PC-9 (cell line): ENCODE measurements at regions not wholly inside any gene's neighbourhood (a gene's known extent, or its start where the extent isn't known, plus 50 kb on each side); places are given as distances from the start of the nearest gene placed in this dataset.

ENCODE experiments used
- BruUV-seq: library from RNA; stranded (reverse); fragments of 400-500 nt; replicated peaks from 2 replicates; lab custom pipeline; 2021; lab: Mats Ljungman, UMichigan
- CTCF ChIA-PET: fragments of 300-600 bp; sonication (Branson Sonifier 250); formaldehyde crosslinking; loops from one replicate; lab custom pipeline; 2022; ENCODE audit warnings: antibody characterized with exemption; lab: Charles Lee
- POLR2A ChIA-PET: fragments of 300-600 bp; sonication (Branson Sonifier 250); formaldehyde crosslinking; loops from one replicate; lab custom pipeline; 2022; ENCODE audit warnings: antibody characterized with exemption; ENCODE audit not compliant: unreplicated experiment; lab: Charles Lee
- DNase-seq, 2 experiments: peaks; one replicate each; pipeline versions ENCODE4 v3.0.0 to v3.0.0-alpha.2; 2015 to 2022; ENCODE audit warnings: mixed read lengths in 1 of 2
- H2AFZ ChIP-seq: fragments of 200-600 bp; sonication (generic); 2 replicates; pipeline ENCODE4 v1.8.1; 2017; ENCODE audit warnings: antibody characterized with exemption
- H3F3A ChIP-seq: fragments of 200-600 bp; sonication (generic); 2 replicates; pipeline ENCODE4 v1.8.1; 2017; ENCODE audit warnings: antibody characterized with exemption, mild to moderate bottlenecking, low read depth; ENCODE audit not compliant: insufficient read depth
- H3K27ac ChIP-seq: fragments of 200-600 bp; sonication (generic); 2 replicates; pipeline ENCODE4 v1.6.1; 2016; ENCODE audit warnings: mixed run types
- H3K27me3 ChIP-seq: fragments of 200-600 bp; sonication (generic); 2 replicates; pipeline ENCODE4 v1.6.1; 2016; ENCODE audit warnings: low read depth, mixed run types; ENCODE audit not compliant: insufficient read depth
- H3K36me3 ChIP-seq: fragments of 200-600 bp; sonication (generic); 2 replicates; pipeline ENCODE4 v1.6.1; 2016; ENCODE audit warnings: low read depth, mixed run types
- H3K4me1 ChIP-seq: fragments of 200-600 bp; sonication (generic); replicated peaks from 2 replicates; pipeline ENCODE4 v1.6.1; 2016; ENCODE audit warnings: mixed run types; ENCODE audit not compliant: insufficient read depth
- H3K4me2 ChIP-seq: fragments of 200-600 bp; sonication (generic); 2 replicates; pipeline ENCODE4 v1.6.1; 2017; ENCODE audit warnings: mixed run types
- H3K4me3 ChIP-seq: fragments of 200-600 bp; sonication (generic); 2 replicates; pipeline ENCODE4 v1.6.1; 2016; ENCODE audit warnings: mixed run types
- H3K79me2 ChIP-seq: fragments of 200-600 bp; sonication (generic); 2 replicates; pipeline ENCODE4 v1.6.1; 2017; ENCODE audit warnings: low read depth, mixed run types
- H3K9me2 ChIP-seq: fragments of 200-600 bp; sonication (generic); 2 replicates; pipeline ENCODE4 v1.8.1; 2017; ENCODE audit warnings: mild to moderate bottlenecking; ENCODE audit not compliant: insufficient read depth
- H3K9me3 ChIP-seq: fragments of 200-600 bp; sonication (generic); 2 replicates; pipeline ENCODE4 v1.8.1; 2016; ENCODE audit warnings: low read depth; ENCODE audit not compliant: insufficient read depth
- H4K20me1 ChIP-seq: fragments of 200-600 bp; sonication (generic); 2 replicates; pipeline ENCODE4 v1.8.1; 2017; ENCODE audit not compliant: insufficient read depth
- EZH2 ChIP-seq: fragments of 200-600 bp; sonication (generic); IDR thresholded peaks from 2 replicates; pipeline ENCODE4 v1.8.0; 2017; ENCODE audit warnings: antibody characterized with exemption, low read depth
- intact Hi-C: fragments of 100-400 bp; cut with micrococcal nuclease; formaldehyde crosslinking; loops from one replicate; pipeline ENCODE4 v1.10.0; 2022; ENCODE audit not compliant: unreplicated experiment
- TF ChIP-seq, protein P1 (sequence below): fragments of 200-600 bp; sonication (generic); conservative IDR thresholded peaks from 2 replicates; pipeline ENCODE4 v1.6.1; 2017; ENCODE audit warnings: mixed run types, antibody characterized with exemption, mild to moderate bottlenecking, moderate library complexity

DNA sequence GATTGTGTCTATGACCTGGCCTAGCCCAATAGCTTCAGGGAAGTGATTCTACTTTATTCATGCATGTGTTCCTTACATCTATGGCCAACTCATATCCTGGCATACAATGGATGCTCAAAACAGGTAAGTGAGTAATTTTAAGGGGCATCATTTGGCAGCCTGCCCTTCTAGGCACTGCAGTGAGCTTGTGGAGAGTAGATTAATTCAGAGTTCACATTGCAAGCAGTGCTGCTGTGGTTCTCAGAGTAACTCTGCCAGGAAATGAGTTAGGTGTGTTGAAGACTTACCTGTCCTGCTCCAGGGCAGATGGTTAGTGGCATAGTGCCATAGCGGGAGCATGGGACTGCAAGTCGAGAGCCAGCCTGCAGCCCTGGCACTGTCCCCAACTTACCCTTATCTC, 158.0 kb downstream of the SCP2D1 start:
- Histone ChIP-seq H3K27ac (no peak overlapping the region), H3K4me3 (no peak overlapping the region), H3K36me3 (no peaks in the 10 kb centered on the region), H3K9me2 (no peaks in the 10 kb centered on the region), H3K4me1 (no peaks in the 10 kb centered on the region), H3K79me2 (no peaks in the 10 kb centered on the region), H2AFZ (no peak overlapping the region), H3K4me2 (no peak overlapping the region), H3K9me3 (no peaks in the 10 kb centered on the region), H4K20me1 (no peaks in the 10 kb centered on the region), H3F3A (no peaks in the 10 kb centered on the region), H3K27me3 (no peaks in the 10 kb centered on the region)
- POLR2A ChIA-PET, result no interaction called here
- BruUV-seq, result no TSS peak
- no peak for DNase-seq
- TF ChIP-seq, protein P1, sequence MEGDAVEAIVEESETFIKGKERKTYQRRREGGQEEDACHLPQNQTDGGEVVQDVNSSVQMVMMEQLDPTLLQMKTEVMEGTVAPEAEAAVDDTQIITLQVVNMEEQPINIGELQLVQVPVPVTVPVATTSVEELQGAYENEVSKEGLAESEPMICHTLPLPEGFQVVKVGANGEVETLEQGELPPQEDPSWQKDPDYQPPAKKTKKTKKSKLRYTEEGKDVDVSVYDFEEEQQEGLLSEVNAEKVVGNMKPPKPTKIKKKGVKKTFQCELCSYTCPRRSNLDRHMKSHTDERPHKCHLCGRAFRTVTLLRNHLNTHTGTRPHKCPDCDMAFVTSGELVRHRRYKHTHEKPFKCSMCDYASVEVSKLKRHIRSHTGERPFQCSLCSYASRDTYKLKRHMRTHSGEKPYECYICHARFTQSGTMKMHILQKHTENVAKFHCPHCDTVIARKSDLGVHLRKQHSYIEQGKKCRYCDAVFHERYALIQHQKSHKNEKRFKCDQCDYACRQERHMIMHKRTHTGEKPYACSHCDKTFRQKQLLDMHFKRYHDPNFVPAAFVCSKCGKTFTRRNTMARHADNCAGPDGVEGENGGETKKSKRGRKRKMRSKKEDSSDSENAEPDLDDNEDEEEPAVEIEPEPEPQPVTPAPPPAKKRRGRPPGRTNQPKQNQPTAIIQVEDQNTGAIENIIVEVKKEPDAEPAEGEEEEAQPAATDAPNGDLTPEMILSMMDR, result no peak
- no peak for TF ChIP-seq EZH2
- intact Hi-C loops, result no loop called here
- CTCF ChIA-PET, result no interaction called here

GRCh38 chr20:18972251-18972876, 158.8 kb downstream of the SCP2D1 start:
- Histone ChIP-seq H2AFZ (no peak overlapping the region), H3K4me2 (no peak overlapping the region), H4K20me1 (no peaks in the 10 kb centered on the region), H3K4me1 (no peaks in the 10 kb centered on the region), H3K27me3 (no peaks in the 10 kb centered on the region), H3K4me3 (no peak overlapping the region), H3K9me3 (no peaks in the 10 kb centered on the region), H3K36me3 (no peaks in the 10 kb centered on the region), H3K9me2 (no peaks in the 10 kb centered on the region), H3K79me2 (no peaks in the 10 kb centered on the region), H3K27ac (no peak overlapping the region), H3F3A (no peaks in the 10 kb centered on the region)
- ChIA-PET POLR2A (no interaction called here), CTCF (no interaction called here)
- no peak for DNase-seq
- no TSS peak for BruUV-seq
- TF ChIP-seq, protein P1, result no peak
- TF ChIP-seq EZH2, result no peak
- intact Hi-C loops, result no loop called here

GRCh38 chr20:18973529-18974173, 160.1 kb downstream of the SCP2D1 start:
- CTCF ChIA-PET, result no interaction called here
- no peaks in the 10 kb centered on the region for H3K36me3 ChIP-seq
- H3K27ac ChIP-seq, result no peak overlapping the region
- H3K27me3 ChIP-seq, result no peaks in the 10 kb centered on the region
- TF ChIP-seq, protein P1, result no peak
- no peak for TF ChIP-seq EZH2
- H3K9me3 ChIP-seq, result no peaks in the 10 kb centered on the region
- no peak overlapping the region for H2AFZ ChIP-seq
- intact Hi-C loops, result no loop called here
- H3F3A ChIP-seq, result no peaks in the 10 kb centered on the region
- H3K9me2 ChIP-seq, result no peaks in the 10 kb centered on the region
- POLR2A ChIA-PET, result no interaction called here
- no peak for DNase-seq
- H3K4me3 ChIP-seq, result no peak overlapping the region
- H4K20me1 ChIP-seq, result no peaks in the 10 kb centered on the region
- no TSS peak for BruUV-seq
- no peaks in the 10 kb centered on the region for H3K4me1 ChIP-seq
- no peaks in the 10 kb centered on the region for H3K79me2 ChIP-seq
- H3K4me2 ChIP-seq, result no peak overlapping the region
